GM19238 (cell line): ENCODE measurements at regions not wholly inside any gene's neighbourhood (a gene's known extent, or its start where the extent isn't known, plus 50 kb on each side); places are given as distances from the start of the nearest gene placed in this dataset.

Source experiments
- DNase-seq: peaks from one replicate; pipeline ENCODE4 v3.0.0; 2011; ENCODE audit warnings: low spot score; ENCODE audit not compliant: insufficient read length

GRCh38 chr2:23208339-23208738 is 176.6 kb upstream of the KLHL29 start:
- no peak for DNase-seq

GRCh38 chr2:23209059-23209458 is 175.9 kb upstream of the KLHL29 start:
- no peak for DNase-seq

GRCh38 chr2:23211987-23212583 is 172.9 kb upstream of the KLHL29 start:
- no peak for DNase-seq

GRCh38 chr2:23213196-23213595 is 171.8 kb upstream of the KLHL29 start:
- no peak for DNase-seq

- DNase-seq, result no peak
These were observed 170.0 kb upstream of the KLHL29 start for GRCh38 chr2:23215016-23215415.

- DNase-seq, result no peak
These were observed 165.3 kb upstream of the KLHL29 start for GRCh38 chr2:23219666-23220065.

- no peak for DNase-seq
These were observed 164.4 kb upstream of the KLHL29 start for GRCh38 chr2:23220513-23221094.

GRCh38 chr2:23221236-23221635 is 163.7 kb upstream of the KLHL29 start:
- DNase-seq, result no peak

GRCh38 chr2:23221901-23222300 is 163.1 kb upstream of the KLHL29 start:
- DNase-seq, result no peak

- no peak for DNase-seq
These were observed 154.1 kb upstream of the KLHL29 start for GRCh38 chr2:23230885-23231284.

- no peak for DNase-seq
These were observed 153.1 kb upstream of the KLHL29 start for GRCh38 chr2:23231865-23232264.

GRCh38 chr2:23235292-23235691 is 149.7 kb upstream of the KLHL29 start:
- no peak for DNase-seq

- DNase-seq, result no peak
These were observed 149.2 kb upstream of the KLHL29 start for GRCh38 chr2:23235736-23236135.

- no peak for DNase-seq
These were observed 147.8 kb upstream of the KLHL29 start for GRCh38 chr2:23237147-23237546.

- no peak for DNase-seq
These were observed 146.8 kb upstream of the KLHL29 start for GRCh38 chr2:23238011-23238657.

GRCh38 chr2:23239374-23239773 is 145.6 kb upstream of the KLHL29 start:
- DNase-seq, result no peak

- DNase-seq, result no peak
These were observed 143.9 kb upstream of the KLHL29 start for GRCh38 chr2:23241121-23241520.

- no peak for DNase-seq
These were observed 143.3 kb upstream of the KLHL29 start for GRCh38 chr2:23241611-23242245.

GRCh38 chr2:23243073-23243659 is 141.8 kb upstream of the KLHL29 start:
- no peak for DNase-seq

GRCh38 chr2:23244617-23245016 is 140.4 kb upstream of the KLHL29 start:
- no peak for DNase-seq

- no peak for DNase-seq
These were observed 137.8 kb upstream of the KLHL29 start for GRCh38 chr2:23246992-23247683.

- DNase-seq, result no peak
These were observed 136.3 kb upstream of the KLHL29 start for GRCh38 chr2:23248667-23249066.
